Body of pancreas (tissue), 4 donors: ENCODE measurements at regions not wholly inside any gene's neighbourhood (a gene's known extent, or its start where the extent isn't known, plus 50 kb on each side); places are given as distances from the start of the nearest gene placed in this dataset.

Source experiments
- CTCF ChIP-seq, 7 experiments: fragments of 450-650 bp in 4 of 7; fragments of 200-600 bp in 3 of 7; sonication (generic) in 3 of 7; IDR thresholded peaks; one replicate each; pipeline ENCODE4 v1.5.1; 2016 to 2019; ENCODE audit warnings: antibody characterized with exemption in 7 of 7
- POLR2A ChIP-seq, 3 donors: fragments of 450-650 bp; IDR thresholded peaks; one replicate each; pipeline ENCODE4 v1.6.1; 2016; ENCODE audit warnings: antibody characterized with exemption in 3 of 3, mild to moderate bottlenecking in 2 of 3

DNA sequence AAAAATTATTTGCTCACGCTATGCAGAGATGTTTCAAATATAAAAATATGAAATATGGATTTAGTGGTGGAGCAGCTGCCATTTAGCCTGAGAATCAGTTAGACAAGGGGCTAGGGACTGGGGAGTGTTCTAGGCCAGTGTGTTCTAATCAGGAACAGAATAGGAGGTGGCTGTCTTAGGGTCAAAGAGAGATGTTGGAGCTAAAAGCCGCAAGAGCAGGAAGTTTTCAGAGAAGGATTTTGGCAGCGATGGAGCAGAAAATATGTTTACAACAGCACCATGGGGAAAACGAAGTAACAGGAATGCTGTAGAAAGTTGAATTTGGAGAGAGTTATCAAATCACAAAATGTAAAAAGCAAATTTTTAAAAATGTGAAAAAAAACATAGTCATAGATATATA is 314.0 kb upstream of the SEMA3A start:
- TF ChIP-seq CTCF (IDR thresholded peaks at IDR 0.05) (no peak), POLR2A (IDR thresholded peaks at IDR 0.05) (no peak)
